Upper lobe of right lung (tissue), 1 donor: ENCODE measurements at regions not wholly inside any gene's neighbourhood (a gene's known extent, or its start where the extent isn't known, plus 50 kb on each side); places are given as distances from the start of the nearest gene placed in this dataset.

ENCODE experiments used
- ATAC-seq: fragments of 200-7000 bp; cut with Tn5 transposase; one replicate; pipeline ENCODE4 v1.9.1; 2020; ENCODE audit warnings: mild to moderate bottlenecking, moderate library complexity
- DNase-seq: peaks from one replicate; pipeline ENCODE4 v3.0.0-alpha.2; 2020
- H3K27ac ChIP-seq: fragments of 200-600 bp; one replicate; pipeline ENCODE4 v1.8.0; 2022
- H3K27me3 ChIP-seq: fragments of 200-600 bp; one replicate; pipeline ENCODE4 v1.8.0; 2022; ENCODE audit warnings: mild to moderate bottlenecking
- H3K36me3 ChIP-seq: fragments of 200-600 bp; one replicate; pipeline ENCODE4 v1.8.0; 2022
- H3K4me1 ChIP-seq: fragments of 200-600 bp; one replicate; pipeline ENCODE4 v1.8.0; 2022
- H3K4me3 ChIP-seq: fragments of 200-600 bp; one replicate; pipeline ENCODE4 v1.8.0; 2022; ENCODE audit warnings: mild to moderate bottlenecking
- H3K9me3 ChIP-seq: fragments of 200-600 bp; one replicate; pipeline ENCODE4 v1.8.0; 2022
- CTCF ChIP-seq: fragments of 200-600 bp; IDR thresholded peaks from one replicate; pipeline ENCODE4 v1.8.0; 2022; ENCODE audit warnings: antibody characterized with exemption
- intact Hi-C: fragments of 100-400 bp; cut with DNase I; formaldehyde crosslinking; loops from one replicate; pipeline ENCODE4 v1.11.0; 2022
- donor health status: DM: no; HTN: yes; CAD: no; lungs with severe emphysema.

GRCh38 chr6:1081551-1082284 is 230.2 kb upstream of the FOXQ1 start:
- Histone ChIP-seq H3K9me3 (no peaks in the 10 kb centered on the region), H3K27ac (peak overlapping the region; percentile 12), H3K4me3 (no peak overlapping the region), H3K4me1 (peaks cover 10% of the 10 kb centered on the region), H3K36me3 (no peaks in the 10 kb centered on the region), H3K27me3 (no peaks in the 10 kb centered on the region)
- TF ChIP-seq CTCF = no peak
- DNase-seq (no peak), ATAC-seq (no peak)
- intact Hi-C loops = no loop called here

GRCh38 chr6:1080453-1081337 is 231.2 kb upstream of the FOXQ1 start:
- Histone ChIP-seq H3K9me3 (no peaks in the 10 kb centered on the region), H3K4me3 (no peak overlapping the region), H3K36me3 (no peaks in the 10 kb centered on the region), H3K4me1 (peaks cover 13% of the 10 kb centered on the region), H3K27ac (no peak overlapping the region), H3K27me3 (no peaks in the 10 kb centered on the region)
- TF ChIP-seq CTCF = no peak
- ATAC-seq (no peak), DNase-seq (no peak)
- intact Hi-C loops = no loop called here

- Histone ChIP-seq H3K27ac (no peak overlapping the region), H3K27me3 (no peaks in the 10 kb centered on the region), H3K4me1 (peaks cover 13% of the 10 kb centered on the region), H3K4me3 (no peak overlapping the region), H3K36me3 (no peaks in the 10 kb centered on the region), H3K9me3 (no peaks in the 10 kb centered on the region)
- ATAC-seq (peak; percentile 80), DNase-seq (no peak)
- intact Hi-C loops = no loop called here
- no peak for TF ChIP-seq CTCF
These were observed 232.4 kb upstream of the FOXQ1 start for GRCh38 chr6:1079525-1079924.

GRCh38 chr6:1077478-1078416 is 234.2 kb upstream of the FOXQ1 start:
- no peak for TF ChIP-seq CTCF
- Histone ChIP-seq H3K4me3 (no peak overlapping the region), H3K27ac (no peak overlapping the region), H3K9me3 (no peaks in the 10 kb centered on the region), H3K36me3 (no peaks in the 10 kb centered on the region), H3K4me1 (peaks cover 13% of the 10 kb centered on the region), H3K27me3 (no peaks in the 10 kb centered on the region)
- DNase-seq = no peak
- ATAC-seq = no peak
- intact Hi-C loops = no loop called here
